NCI-H82 treated with DMSO at 0.1 percent for 48 hours (cell line): ENCODE measurements at regions not wholly inside any gene's neighbourhood (a gene's known extent, or its start where the extent isn't known, plus 50 kb on each side); places are given as distances from the start of the nearest gene placed in this dataset.
"Not testable (repeated sequence)": the region's sequence is repeated elsewhere in the genome, so short reads cannot be mapped to it uniquely, and the experiment has no call there.

Experiments
- DNase-seq: peaks from one replicate; lab custom pipeline; 2025; ENCODE audit not compliant: unreplicated experiment; lab: John Stamatoyannopoulos, UW

DNA sequence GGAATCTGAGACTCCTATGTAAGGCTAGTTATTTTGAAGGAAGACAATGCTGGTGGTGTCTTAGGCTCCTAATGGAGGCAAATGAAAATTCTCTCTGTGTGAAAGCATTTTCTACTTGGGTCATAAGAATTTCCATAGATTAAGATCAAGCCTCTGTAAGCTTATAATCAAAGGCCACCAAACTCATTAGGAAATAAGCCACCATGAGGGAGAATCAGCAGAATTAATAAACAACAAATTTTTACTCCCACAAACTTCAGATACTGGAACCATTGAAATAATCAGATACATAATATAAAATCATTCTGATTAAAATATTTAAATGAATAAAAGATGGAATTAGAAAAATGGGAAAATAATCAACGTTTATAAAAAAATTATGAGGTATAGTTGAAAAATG lies 178.7 kb downstream of the NPIPA8 start:
- not testable (repeated sequence) for DNase-seq

DNA sequence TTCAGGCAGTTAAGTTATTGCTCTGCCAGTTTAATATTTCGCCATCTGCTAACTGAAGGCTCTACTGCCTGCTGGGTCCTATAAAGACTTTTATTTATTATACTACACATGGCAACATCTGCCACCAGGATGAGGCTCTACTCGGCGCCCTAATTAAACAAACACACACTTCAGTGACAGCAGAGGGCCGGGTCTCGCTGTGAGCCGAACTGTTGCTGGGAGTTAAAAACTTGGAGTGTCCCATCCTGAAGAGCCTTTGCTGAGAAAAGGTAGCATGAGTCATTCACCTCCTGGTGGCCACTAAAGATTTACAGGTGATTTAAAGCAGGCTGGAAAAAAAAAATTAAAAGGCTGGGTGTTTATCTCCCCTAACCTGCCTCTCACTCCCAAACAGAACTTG lies 183.7 kb downstream of the NPIPA8 start:
- DNase-seq: not testable (repeated sequence)

- not testable (repeated sequence) for DNase-seq
These were observed 188.4 kb downstream of the NPIPA8 start for GRCh38 chr16:18148132-18148531.

DNA sequence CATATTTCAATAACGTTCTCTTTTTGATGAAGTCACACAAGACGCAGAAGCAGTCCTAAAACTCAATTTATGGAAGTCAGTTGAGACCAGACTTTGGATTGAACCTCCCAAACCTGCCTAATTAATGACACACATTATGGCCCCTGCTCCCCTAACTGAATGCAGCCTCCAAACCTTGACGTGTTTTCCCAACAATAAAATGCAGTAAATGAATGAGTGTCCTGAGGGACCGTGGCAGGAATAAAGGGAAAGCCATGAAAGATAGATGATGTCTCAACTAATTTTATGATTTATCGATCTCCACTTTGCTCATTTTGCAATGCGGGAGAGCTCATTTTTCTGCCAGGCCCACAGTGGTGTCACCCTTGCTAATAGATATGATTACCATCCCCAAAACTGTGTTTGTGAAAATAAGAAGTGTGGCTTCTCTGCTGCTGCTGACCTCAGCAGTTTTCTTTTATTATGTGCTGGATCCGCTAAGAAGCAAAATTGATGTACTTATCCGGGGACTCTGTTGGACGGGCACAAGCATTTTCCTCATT lies 189.9 kb downstream of the NPIPA8 start:
- DNase-seq: not testable (repeated sequence)

GRCh38 chr16:18142066-18142465 lies 194.5 kb downstream of the NPIPA8 start:
- not testable (repeated sequence) for DNase-seq

- not testable (repeated sequence) for DNase-seq
These were observed 200.2 kb downstream of the NPIPA8 start for GRCh38 chr16:18136288-18136687.

GRCh38 chr16:18135024-18135423 lies 201.5 kb downstream of the NPIPA8 start:
- not testable (repeated sequence) for DNase-seq

DNA sequence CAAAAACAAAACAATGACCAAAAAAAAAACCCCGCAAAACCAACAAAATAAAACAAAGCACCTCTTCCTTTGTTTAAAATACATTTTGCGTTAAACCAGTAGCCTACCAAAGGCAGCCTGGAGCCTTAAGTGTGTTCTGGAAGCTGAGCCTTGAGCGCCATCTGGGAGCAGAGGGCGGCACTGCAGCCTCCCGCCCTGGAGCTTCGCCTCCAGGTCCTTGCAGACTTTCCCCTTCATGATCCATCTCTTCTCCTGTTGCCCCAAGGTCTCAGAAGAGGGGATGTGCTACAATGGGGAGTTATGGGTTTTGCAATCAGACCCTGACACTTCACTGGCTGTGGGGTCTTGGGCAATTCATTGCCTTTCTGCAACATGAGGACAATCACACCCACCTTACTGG lies 204.9 kb downstream of the NPIPA8 start:
- DNase-seq: not testable (repeated sequence)

GRCh38 chr16:18130478-18131120 lies 205.9 kb downstream of the NPIPA8 start:
- not testable (repeated sequence) for DNase-seq

GRCh38 chr16:18127033-18127432 lies 209.5 kb downstream of the NPIPA8 start:
- DNase-seq: not testable (repeated sequence)

DNA sequence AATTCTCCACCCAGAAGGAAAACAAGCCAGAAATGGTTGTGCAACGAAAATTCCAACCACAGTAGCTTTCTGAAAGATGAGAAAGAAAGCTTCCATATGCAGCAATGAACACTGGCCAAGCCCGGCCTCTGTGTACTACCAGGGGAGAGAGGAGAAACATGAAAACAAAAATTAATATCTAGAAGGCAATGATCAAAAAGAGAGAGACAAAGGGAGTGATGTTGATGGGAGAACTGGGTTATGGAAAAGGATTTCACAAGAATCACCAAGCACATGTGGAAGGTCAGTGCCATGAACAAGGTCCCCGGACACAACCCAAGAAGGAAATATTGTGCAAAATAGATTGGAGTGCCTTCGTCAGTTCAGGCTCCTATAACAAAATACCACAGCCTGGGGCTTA lies 217.4 kb downstream of the NPIPA8 start:
- DNase-seq: not testable (repeated sequence)

- DNase-seq: not testable (repeated sequence)
These were observed 217.9 kb downstream of the NPIPA8 start for GRCh38 chr16:18118684-18119083.

DNA sequence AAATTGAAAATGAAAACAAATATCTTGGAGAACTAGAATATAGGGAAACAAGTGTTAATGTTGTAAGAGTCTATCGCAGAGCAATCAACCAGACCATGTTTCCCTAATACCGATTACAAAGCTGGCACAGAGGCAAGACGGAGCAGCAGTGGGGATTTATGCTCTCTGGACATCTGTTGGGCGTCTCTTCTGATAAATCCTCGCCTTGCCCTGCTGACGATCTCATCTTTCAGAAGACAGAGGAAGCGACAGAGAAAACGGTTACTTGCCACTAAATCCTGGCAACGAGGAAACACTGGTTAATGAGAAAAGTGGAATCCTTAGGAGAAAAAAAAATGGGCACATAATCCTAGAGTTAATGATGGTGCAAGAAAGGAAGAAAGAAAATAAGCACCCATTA lies 218.5 kb downstream of the NPIPA8 start:
- DNase-seq: peak; percentile 53

- DNase-seq: not testable (repeated sequence)
These were observed 232.1 kb downstream of the NPIPA8 start for GRCh38 chr16:18104412-18104811.

DNA sequence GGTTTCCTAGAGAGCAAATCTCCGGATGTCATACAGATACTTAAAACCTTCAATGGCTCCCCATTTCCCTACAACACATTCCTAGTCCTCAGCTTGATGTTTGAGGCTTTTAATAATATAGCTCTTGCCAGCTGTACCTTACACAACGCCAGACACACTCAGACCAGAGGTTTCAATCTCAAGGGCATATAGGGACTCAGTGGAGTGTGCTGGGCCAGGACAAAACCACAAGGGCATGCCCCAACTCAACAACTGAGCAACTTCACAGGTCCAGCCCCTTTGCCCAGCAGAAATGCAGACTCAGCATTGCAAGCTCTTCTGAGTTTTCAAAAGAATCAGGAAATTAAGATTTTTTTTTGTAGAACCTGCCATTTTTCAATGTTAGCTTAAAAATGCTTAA lies 235.5 kb downstream of the NPIPA8 start:
- not testable (repeated sequence) for DNase-seq

- not testable (repeated sequence) for DNase-seq
These were observed 243.9 kb downstream of the NPIPA8 start for GRCh38 chr16:18092605-18093004.

DNA sequence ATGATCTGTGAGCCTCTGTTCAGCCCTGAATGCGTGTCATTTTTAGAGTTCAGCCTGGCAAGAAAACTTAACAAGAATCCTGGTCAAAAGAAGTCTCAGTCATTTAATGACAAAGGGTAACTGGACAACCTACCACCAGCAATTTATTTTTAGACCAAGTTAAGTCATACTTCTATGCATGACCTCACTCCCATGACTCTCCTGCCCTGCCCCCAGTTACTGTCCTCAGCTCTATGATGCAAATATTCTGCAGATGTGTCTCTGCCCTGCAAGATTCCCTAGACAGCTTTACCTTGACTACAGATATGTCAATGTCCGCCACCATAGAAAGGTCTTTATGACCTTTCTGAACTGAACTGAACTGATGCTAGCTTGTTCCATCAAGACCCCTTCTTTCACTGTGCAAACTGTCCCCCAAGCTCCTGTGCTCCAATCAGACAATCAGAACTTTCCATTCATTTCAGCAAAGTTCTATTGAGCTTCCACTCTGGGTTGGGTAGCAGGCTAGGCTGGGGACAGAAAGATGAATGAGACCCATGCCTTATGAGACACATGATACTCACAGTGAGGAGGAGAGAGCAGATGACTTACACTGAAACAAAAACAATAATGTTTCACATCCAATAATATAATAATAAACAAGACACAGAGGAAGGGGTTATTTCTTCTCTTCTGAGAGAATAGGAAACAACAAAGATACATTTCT lies 255.7 kb downstream of the NPIPA8 start:
- DNase-seq: not testable (repeated sequence)

DNA sequence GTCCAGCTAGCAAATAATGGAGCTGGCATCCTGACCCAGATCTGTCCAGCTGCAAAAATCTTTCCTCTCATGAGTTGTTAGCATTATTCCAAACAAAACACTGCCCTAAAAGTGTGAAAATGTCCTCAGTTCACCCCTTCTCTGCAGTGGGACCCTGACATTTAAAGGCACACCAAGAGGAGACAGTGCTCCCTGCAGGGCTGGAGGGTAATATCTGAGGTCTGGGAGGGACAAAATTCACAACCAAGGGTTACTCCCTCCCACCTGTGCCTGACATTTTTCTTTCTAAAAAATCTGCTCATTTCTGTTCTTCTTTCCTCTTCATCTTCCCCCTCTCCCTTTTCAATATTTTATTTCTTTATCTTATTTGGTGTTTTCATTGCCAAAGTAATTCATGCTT lies 258.6 kb downstream of the NPIPA8 start:
- not testable (repeated sequence) for DNase-seq

DNA sequence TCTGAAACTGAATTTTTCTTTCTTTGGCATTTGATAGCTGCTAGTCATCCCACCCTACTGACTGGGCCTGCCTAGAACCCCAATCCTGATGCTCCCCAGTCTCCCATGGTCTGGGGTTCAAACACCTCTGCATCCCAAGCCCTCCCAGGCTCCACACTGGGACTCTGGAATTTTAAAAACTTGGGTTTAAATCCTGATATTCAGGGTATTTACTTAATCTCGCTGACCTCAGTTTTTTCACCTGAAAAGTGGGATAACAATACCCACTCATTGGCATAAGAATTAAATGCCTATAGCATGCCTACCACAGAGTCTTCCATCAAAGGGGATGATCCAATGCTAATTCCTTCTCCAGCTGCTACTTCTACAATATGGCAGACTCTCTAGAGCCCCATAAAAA lies 264.4 kb downstream of the NPIPA8 start:
- peak; percentile 43 for DNase-seq

DNA sequence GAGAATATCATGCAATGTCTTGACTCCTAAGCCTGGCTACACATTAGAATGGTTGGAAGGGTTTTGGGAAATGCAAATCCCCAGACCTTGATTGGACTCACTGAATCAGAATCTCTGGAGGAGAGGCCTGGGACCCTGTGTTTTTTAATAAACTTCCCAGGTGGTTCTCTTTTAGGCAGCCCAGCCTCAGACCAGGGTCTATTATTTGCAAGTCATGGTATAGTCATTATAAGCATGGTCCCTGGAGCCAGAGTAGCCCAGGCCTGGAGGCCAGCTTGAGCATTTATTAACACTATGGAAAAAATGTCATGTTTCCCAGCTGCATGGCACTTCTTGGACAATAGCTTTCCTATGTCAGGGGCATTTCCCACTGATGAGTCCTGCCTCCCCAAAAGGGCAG lies 266.9 kb downstream of the NPIPA8 start:
- no peak for DNase-seq

- DNase-seq: no peak
These were observed 268.1 kb downstream of the NPIPA8 start for GRCh38 chr16:18068477-18068876.

DNA sequence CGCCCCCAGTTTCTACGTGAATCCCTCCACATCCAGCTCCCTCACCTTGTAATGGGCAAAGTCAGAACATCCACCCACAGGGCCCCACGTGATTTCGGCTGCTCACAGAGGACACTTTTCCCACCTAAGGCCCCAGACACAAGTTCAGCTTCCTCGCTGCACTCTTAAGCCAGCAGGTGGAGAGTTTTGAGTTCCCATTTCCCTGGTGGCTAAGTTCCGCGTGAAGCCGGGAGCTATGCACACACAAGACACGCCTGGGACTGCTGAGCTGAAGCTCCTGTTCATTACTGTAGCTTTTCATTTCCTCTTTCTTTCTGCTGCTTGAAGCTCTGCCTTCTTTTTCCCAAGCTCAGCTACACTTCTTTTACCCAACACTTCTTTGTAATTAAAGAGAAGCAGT lies 273.8 kb downstream of the NPIPA8 start:
- no peak for DNase-seq
